K562 (cell line): ENCODE measurements at regions not wholly inside any gene's neighbourhood (a gene's known extent, or its start where the extent isn't known, plus 50 kb on each side); places are given as distances from the start of the nearest gene placed in this dataset.

ENCODE experiments used
- CHD4 ChIP-seq: fragments of 200-600 bp; sonication (generic); IDR thresholded peaks from 3 replicates; pipeline ENCODE4 v1.6.1; 2012; ENCODE audit warnings: low read depth, mild to moderate bottlenecking, mixed read lengths, low read length, inconsistent platforms; ENCODE audit not compliant: insufficient read depth, insufficient replicate concordance, poor library complexity, severe bottlenecking
- FOXJ3 ChIP-seq: sonication (generic); formaldehyde crosslinking; IDR thresholded peaks from 2 replicates; pipeline ENCODE4 v1.4.0; 2020; ENCODE audit warnings: mild to moderate bottlenecking, missing genetic modification reagents
- JUNB ChIP-seq: fragments of 450-650 bp; formaldehyde crosslinking; conservative IDR thresholded peaks from 2 replicates; pipeline ENCODE4 v1.4.0; 2020; ENCODE audit warnings: mild to moderate bottlenecking
- LARP7 ChIP-seq: fragments of 450-650 bp; IDR thresholded peaks from 2 replicates; pipeline ENCODE4 v1.6.1; 2016
- OTX1 ChIP-seq: fragments of 450-650 bp; formaldehyde crosslinking; IDR thresholded peaks from 2 replicates; pipeline ENCODE4 v1.4.0; 2022; ENCODE audit warnings: mild to moderate bottlenecking
- PTRF ChIP-seq: fragments of 450-650 bp; IDR thresholded peaks from 2 replicates; pipeline ENCODE4 v1.6.1; 2016; ENCODE audit warnings: mild to moderate bottlenecking, missing genetic modification characterization, missing compliant biosample characterization
- ZNF217 ChIP-seq: sonication (generic); formaldehyde crosslinking; IDR thresholded peaks from 2 replicates; pipeline ENCODE4 v1.8.0; 2022; ENCODE audit warnings: mild to moderate bottlenecking, missing genetic modification reagents
- ZNF586 ChIP-seq: fragments of 450-650 bp; formaldehyde crosslinking; conservative IDR thresholded peaks from 2 replicates; pipeline ENCODE4 v1.4.0; 2020; ENCODE audit warnings: mild to moderate bottlenecking, moderate library complexity
- ZNF707 ChIP-seq: fragments of 250-450 bp; sonication (Bioruptor Pico); conservative IDR thresholded peaks from 2 replicates; pipeline ENCODE4 v1.8.0; 2022; ENCODE audit warnings: inconsistent platforms, mild to moderate bottlenecking, moderate library complexity
- TF ChIP-seq, protein P1 (sequence below): fragments of 200-800 bp; sonication (Bioruptor generic); IDR thresholded peaks from 2 replicates; pipeline ENCODE4 v1.6.1; 2016; ENCODE audit warnings: missing genetic modification characterization, missing compliant biosample characterization
- TF ChIP-seq, protein P2 (sequence below): fragments of 250-450 bp; sonication (Bioruptor Pico); IDR thresholded peaks from 2 replicates; pipeline ENCODE4 v1.5.0; 2020; ENCODE audit warnings: mild to moderate bottlenecking, borderline replicate concordance

DNA sequence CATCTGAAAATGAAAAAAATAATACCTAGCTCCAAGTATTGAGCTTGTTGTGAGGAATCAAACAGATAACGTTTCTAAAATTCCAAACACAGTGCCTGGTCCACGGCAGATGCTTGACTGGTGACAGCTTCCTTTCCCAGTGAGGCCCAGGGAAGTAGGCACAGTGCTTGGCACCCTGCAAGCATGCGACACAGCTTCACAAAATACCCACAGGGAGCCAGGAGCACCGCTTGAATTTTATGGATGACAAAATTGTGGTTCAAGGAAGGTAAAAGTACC lies 205.1 kb upstream of the TNP1 start (continued):
- TF ChIP-seq ZNF586 (CRISPR knock-in tag) = no peak
- TF ChIP-seq, protein P1, sequence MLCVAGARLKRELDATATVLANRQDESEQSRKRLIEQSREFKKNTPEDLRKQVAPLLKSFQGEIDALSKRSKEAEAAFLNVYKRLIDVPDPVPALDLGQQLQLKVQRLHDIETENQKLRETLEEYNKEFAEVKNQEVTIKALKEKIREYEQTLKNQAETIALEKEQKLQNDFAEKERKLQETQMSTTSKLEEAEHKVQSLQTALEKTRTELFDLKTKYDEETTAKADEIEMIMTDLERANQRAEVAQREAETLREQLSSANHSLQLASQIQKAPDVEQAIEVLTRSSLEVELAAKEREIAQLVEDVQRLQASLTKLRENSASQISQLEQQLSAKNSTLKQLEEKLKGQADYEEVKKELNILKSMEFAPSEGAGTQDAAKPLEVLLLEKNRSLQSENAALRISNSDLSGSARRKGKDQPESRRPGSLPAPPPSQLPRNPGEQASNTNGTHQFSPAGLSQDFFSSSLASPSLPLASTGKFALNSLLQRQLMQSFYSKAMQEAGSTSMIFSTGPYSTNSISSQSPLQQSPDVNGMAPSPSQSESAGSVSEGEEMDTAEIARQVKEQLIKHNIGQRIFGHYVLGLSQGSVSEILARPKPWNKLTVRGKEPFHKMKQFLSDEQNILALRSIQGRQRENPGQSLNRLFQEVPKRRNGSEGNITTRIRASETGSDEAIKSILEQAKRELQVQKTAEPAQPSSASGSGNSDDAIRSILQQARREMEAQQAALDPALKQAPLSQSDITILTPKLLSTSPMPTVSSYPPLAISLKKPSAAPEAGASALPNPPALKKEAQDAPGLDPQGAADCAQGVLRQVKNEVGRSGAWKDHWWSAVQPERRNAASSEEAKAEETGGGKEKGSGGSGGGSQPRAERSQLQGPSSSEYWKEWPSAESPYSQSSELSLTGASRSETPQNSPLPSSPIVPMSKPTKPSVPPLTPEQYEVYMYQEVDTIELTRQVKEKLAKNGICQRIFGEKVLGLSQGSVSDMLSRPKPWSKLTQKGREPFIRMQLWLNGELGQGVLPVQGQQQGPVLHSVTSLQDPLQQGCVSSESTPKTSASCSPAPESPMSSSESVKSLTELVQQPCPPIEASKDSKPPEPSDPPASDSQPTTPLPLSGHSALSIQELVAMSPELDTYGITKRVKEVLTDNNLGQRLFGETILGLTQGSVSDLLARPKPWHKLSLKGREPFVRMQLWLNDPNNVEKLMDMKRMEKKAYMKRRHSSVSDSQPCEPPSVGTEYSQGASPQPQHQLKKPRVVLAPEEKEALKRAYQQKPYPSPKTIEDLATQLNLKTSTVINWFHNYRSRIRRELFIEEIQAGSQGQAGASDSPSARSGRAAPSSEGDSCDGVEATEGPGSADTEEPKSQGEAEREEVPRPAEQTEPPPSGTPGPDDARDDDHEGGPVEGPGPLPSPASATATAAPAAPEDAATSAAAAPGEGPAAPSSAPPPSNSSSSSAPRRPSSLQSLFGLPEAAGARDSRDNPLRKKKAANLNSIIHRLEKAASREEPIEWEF (CRISPR knock-in tag) = no peak
- TF ChIP-seq, protein P2, sequence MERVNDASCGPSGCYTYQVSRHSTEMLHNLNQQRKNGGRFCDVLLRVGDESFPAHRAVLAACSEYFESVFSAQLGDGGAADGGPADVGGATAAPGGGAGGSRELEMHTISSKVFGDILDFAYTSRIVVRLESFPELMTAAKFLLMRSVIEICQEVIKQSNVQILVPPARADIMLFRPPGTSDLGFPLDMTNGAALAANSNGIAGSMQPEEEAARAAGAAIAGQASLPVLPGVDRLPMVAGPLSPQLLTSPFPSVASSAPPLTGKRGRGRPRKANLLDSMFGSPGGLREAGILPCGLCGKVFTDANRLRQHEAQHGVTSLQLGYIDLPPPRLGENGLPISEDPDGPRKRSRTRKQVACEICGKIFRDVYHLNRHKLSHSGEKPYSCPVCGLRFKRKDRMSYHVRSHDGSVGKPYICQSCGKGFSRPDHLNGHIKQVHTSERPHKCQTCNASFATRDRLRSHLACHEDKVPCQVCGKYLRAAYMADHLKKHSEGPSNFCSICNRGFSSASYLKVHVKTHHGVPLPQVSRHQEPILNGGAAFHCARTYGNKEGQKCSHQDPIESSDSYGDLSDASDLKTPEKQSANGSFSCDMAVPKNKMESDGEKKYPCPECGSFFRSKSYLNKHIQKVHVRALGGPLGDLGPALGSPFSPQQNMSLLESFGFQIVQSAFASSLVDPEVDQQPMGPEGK (CRISPR knock-in tag) = no peak
- no peak for TF ChIP-seq LARP7
- no peak for TF ChIP-seq PTRF (tag)
- TF ChIP-seq CHD4 = no peak
- TF ChIP-seq JUNB = no peak
- TF ChIP-seq FOXJ3 (CRISPR knock-in tag) = no peak
- no peak for TF ChIP-seq OTX1 (CRISPR knock-in tag)
- TF ChIP-seq ZNF217 (CRISPR knock-in tag) = no peak
- no peak for TF ChIP-seq ZNF707 (CRISPR knock-in tag)
